Nephron (organoid): ENCODE measurements at regions not wholly inside any gene's neighbourhood (a gene's known extent, or its start where the extent isn't known, plus 50 kb on each side); places are given as distances from the start of the nearest gene placed in this dataset.

ENCODE experiments used
- H3K27ac Mint-ChIP-seq, 3 experiments: 2 replicates each; pipeline ENCODE4 v1.8.0; 2020; ENCODE audit warnings: mixed read lengths in 3 of 3, mild to moderate bottlenecking in 2 of 3, moderate library complexity in 1 of 3
- H3K27me3 Mint-ChIP-seq: 2 replicates; pipeline ENCODE4 v1.8.0; 2021; ENCODE audit warnings: low read depth, mild to moderate bottlenecking, moderate library complexity, mixed read lengths
- H3K36me3 Mint-ChIP-seq: 2 replicates; pipeline ENCODE4 v1.8.0; 2020; ENCODE audit warnings: low read depth, mixed read lengths
- H3K4me1 Mint-ChIP-seq: 2 replicates; pipeline ENCODE4 v1.8.0; 2020; ENCODE audit warnings: mixed read lengths
- H3K4me3 Mint-ChIP-seq, 3 experiments: 2 replicates each; pipeline ENCODE4 v1.8.0; 2020; ENCODE audit warnings: mild to moderate bottlenecking in 3 of 3, mixed read lengths in 3 of 3, moderate library complexity in 2 of 3
- H3K9me3 Mint-ChIP-seq: 2 replicates; pipeline ENCODE4 v1.8.0; 2020; ENCODE audit warnings: mixed read lengths
- CTCF ChIP-seq, 3 experiments: fragments of 200-600 bp; sonication (generic); IDR thresholded peaks; one replicate each; pipeline ENCODE4 v1.5.0; 2021; ENCODE audit warnings: antibody characterized with exemption in 3 of 3; ENCODE audit not compliant: unreplicated experiment in 3 of 3

- Mint-ChIP-seq H3K27me3 (peaks cover 4% of the 10 kb centered on the region), H3K9me3 (peaks cover 21% of the 10 kb centered on the region), H3K4me3 (no peak overlapping the region), H3K4me1 (peaks cover 23% of the 10 kb centered on the region), H3K36me3 (no peaks in the 10 kb centered on the region), H3K27ac (no peak overlapping the region)
- TF ChIP-seq CTCF (IDR thresholded peaks at IDR 0.05; ENCODE audit: unreplicated experiment in 3 of 3) = no peak
Measured at GRCh38 chr14:53304726-53305381, 151.7 kb upstream of the DDHD1 start.

GRCh38 chr14:53295985-53296582 is 143.0 kb upstream of the DDHD1 start:
- H3K27ac Mint-ChIP-seq = no peak overlapping the region
- H3K36me3 Mint-ChIP-seq = peaks cover 3% of the 10 kb centered on the region
- H3K4me3 Mint-ChIP-seq = no peak overlapping the region
- TF ChIP-seq CTCF (IDR thresholded peaks at IDR 0.05; ENCODE audit: unreplicated experiment in 3 of 3) = peak; percentile 57 to 68 (median 67)
- no peaks in the 10 kb centered on the region for H3K27me3 Mint-ChIP-seq
- no peaks in the 10 kb centered on the region for H3K4me1 Mint-ChIP-seq
- H3K9me3 Mint-ChIP-seq = peaks cover 4% of the 10 kb centered on the region

GRCh38 chr14:53295372-53295771 is 142.2 kb upstream of the DDHD1 start:
- Mint-ChIP-seq H3K9me3 (peaks cover 4% of the 10 kb centered on the region), H3K4me1 (no peaks in the 10 kb centered on the region), H3K27ac (no peak overlapping the region), H3K4me3 (no peak overlapping the region), H3K36me3 (peaks cover 3% of the 10 kb centered on the region), H3K27me3 (no peaks in the 10 kb centered on the region)
- TF ChIP-seq CTCF (IDR thresholded peaks at IDR 0.05; ENCODE audit: unreplicated experiment in 3 of 3) = no peak

- Mint-ChIP-seq H3K27me3 (no peaks in the 10 kb centered on the region), H3K9me3 (peaks cover 8% of the 10 kb centered on the region), H3K36me3 (no peaks in the 10 kb centered on the region), H3K27ac (no peak overlapping the region), H3K4me3 (no peak overlapping the region), H3K4me1 (no peaks in the 10 kb centered on the region)
- TF ChIP-seq CTCF (IDR thresholded peaks at IDR 0.05; ENCODE audit: unreplicated experiment in 3 of 3) = no peak
Measured at GRCh38 chr14:53286301-53286700, 133.2 kb upstream of the DDHD1 start.

GRCh38 chr14:53285821-53286220 is 132.7 kb upstream of the DDHD1 start:
- Mint-ChIP-seq H3K4me3 (no peak overlapping the region), H3K4me1 (no peaks in the 10 kb centered on the region)

More at GRCh38 chr14:53285821-53286220, 132.7 kb upstream of the DDHD1 start:
- Mint-ChIP-seq H3K9me3 (peaks cover 10% of the 10 kb centered on the region), H3K27me3 (no peaks in the 10 kb centered on the region), H3K27ac (no peak overlapping the region), H3K36me3 (no peaks in the 10 kb centered on the region)
- no peak for TF ChIP-seq CTCF (IDR thresholded peaks at IDR 0.05; ENCODE audit: unreplicated experiment in 3 of 3)
